ENCODE measurements at regions not wholly inside any gene's neighbourhood (a gene's known extent, or its start where the extent isn't known, plus 50 kb on each side); places are given as distances from the start of the nearest gene placed in this dataset.

- DNase-seq, result no peak
- peaks cover 5% of the 10 kb centered on the region for H3K36me3 Mint-ChIP-seq (ENCODE audit: low read depth)
- no peaks in the 10 kb centered on the region for H3K4me1 Mint-ChIP-seq
- H3K27ac Mint-ChIP-seq, result no peak overlapping the region
- peaks cover 19% of the 10 kb centered on the region for H3K9me3 Mint-ChIP-seq
- no peaks in the 10 kb centered on the region for H3K27me3 Mint-ChIP-seq (ENCODE audit: low read depth, poor library complexity)
- TF ChIP-seq CTCF (IDR thresholded peaks at IDR 0.05), result no peak
- no peak overlapping the region for H3K4me3 Mint-ChIP-seq
Measured at GRCh38 chrX:6861456-6861855, 286.1 kb upstream of the STS start.

- no peaks in the 10 kb centered on the region for H3K4me1 Mint-ChIP-seq
- no peaks in the 10 kb centered on the region for H3K27me3 Mint-ChIP-seq (ENCODE audit: low read depth, poor library complexity)
- no peak overlapping the region for H3K4me3 Mint-ChIP-seq
- no peak overlapping the region for H3K27ac Mint-ChIP-seq
- peaks cover 25% of the 10 kb centered on the region for H3K9me3 Mint-ChIP-seq
- no peak for TF ChIP-seq CTCF (IDR thresholded peaks at IDR 0.05)
- no peak for DNase-seq
- H3K36me3 Mint-ChIP-seq (ENCODE audit: low read depth), result peaks cover 5% of the 10 kb centered on the region
Measured at GRCh38 chrX:6857749-6858148, 289.8 kb upstream of the STS start.

GRCh38 chrX:6856471-6856870, 291.0 kb upstream of the STS start:
- no peak for DNase-seq
- TF ChIP-seq CTCF (IDR thresholded peaks at IDR 0.05), result no peak
- no peaks in the 10 kb centered on the region for H3K27me3 Mint-ChIP-seq (ENCODE audit: low read depth, poor library complexity)
- H3K4me1 Mint-ChIP-seq, result no peaks in the 10 kb centered on the region
- H3K27ac Mint-ChIP-seq, result no peak overlapping the region
- H3K9me3 Mint-ChIP-seq, result peaks cover 25% of the 10 kb centered on the region
- H3K36me3 Mint-ChIP-seq (ENCODE audit: low read depth), result peaks cover 5% of the 10 kb centered on the region
- H3K4me3 Mint-ChIP-seq, result no peak overlapping the region

- Mint-ChIP-seq H3K9me3 (peaks cover 13% of the 10 kb centered on the region), H3K4me1 (no peaks in the 10 kb centered on the region)
- TF ChIP-seq CTCF (IDR thresholded peaks at IDR 0.05), result no peak
Measured at GRCh38 chrX:6852869-6853268, 294.6 kb upstream of the STS start.

GRCh38 chrX:6852121-6852520, 295.4 kb upstream of the STS start:
- H3K4me3 Mint-ChIP-seq, result no peak overlapping the region
- H3K27me3 Mint-ChIP-seq (ENCODE audit: low read depth, poor library complexity), result no peaks in the 10 kb centered on the region
- no peaks in the 10 kb centered on the region for H3K36me3 Mint-ChIP-seq (ENCODE audit: low read depth)
- no peak for TF ChIP-seq CTCF (IDR thresholded peaks at IDR 0.05)
- H3K4me1 Mint-ChIP-seq, result no peaks in the 10 kb centered on the region
- DNase-seq, result no peak
- no peak overlapping the region for H3K27ac Mint-ChIP-seq
- H3K9me3 Mint-ChIP-seq, result peaks cover 17% of the 10 kb centered on the region

More at GRCh38 chrX:6852869-6853268, 294.6 kb upstream of the STS start:
- DNase-seq, result no peak
- Mint-ChIP-seq H3K36me3 (ENCODE audit: low read depth) (no peaks in the 10 kb centered on the region), H3K4me3 (no peak overlapping the region), H3K27ac (no peak overlapping the region), H3K27me3 (ENCODE audit: low read depth, poor library complexity) (no peaks in the 10 kb centered on the region)

- Mint-ChIP-seq H3K27ac (no peak overlapping the region), H3K27me3 (ENCODE audit: low read depth, poor library complexity) (no peaks in the 10 kb centered on the region), H3K9me3 (peaks cover 20% of the 10 kb centered on the region), H3K4me3 (no peak overlapping the region), H3K4me1 (no peaks in the 10 kb centered on the region), H3K36me3 (ENCODE audit: low read depth) (no peaks in the 10 kb centered on the region)
- DNase-seq, result no peak
- TF ChIP-seq CTCF (IDR thresholded peaks at IDR 0.05), result no peak
Measured at GRCh38 chrX:6851140-6851539, 296.4 kb upstream of the STS start.

All from nephron progenitor cell (in vitro differentiated cells).